NCI-H2196 (cell line): ENCODE measurements at regions not wholly inside any gene's neighbourhood (a gene's known extent, or its start where the extent isn't known, plus 50 kb on each side); places are given as distances from the start of the nearest gene placed in this dataset.

Experiments used
- DNase-seq: peaks from one replicate; lab custom pipeline; 2025; ENCODE audit not compliant: unreplicated experiment; lab: John Stamatoyannopoulos, UW

DNA sequence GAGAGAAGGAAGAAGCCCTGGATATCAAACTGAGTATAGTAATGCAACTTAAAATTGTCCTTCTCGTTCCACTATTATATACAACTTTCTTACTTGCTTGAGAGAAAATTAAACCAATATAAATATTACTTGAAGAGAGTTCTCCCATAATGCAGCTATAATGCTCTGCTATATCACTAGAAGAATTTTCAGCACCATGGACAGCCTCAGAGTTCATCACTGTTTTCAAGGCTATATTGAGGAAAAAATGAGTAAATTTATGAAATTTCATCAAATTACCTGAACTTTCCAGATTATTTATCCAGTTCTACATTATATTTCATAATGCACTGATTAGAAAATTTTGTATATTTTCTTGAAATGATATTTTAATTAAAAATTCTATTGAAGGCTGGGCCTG is 1053.5 kb upstream of the FAM98A start:
- DNase-seq = no peak

DNA sequence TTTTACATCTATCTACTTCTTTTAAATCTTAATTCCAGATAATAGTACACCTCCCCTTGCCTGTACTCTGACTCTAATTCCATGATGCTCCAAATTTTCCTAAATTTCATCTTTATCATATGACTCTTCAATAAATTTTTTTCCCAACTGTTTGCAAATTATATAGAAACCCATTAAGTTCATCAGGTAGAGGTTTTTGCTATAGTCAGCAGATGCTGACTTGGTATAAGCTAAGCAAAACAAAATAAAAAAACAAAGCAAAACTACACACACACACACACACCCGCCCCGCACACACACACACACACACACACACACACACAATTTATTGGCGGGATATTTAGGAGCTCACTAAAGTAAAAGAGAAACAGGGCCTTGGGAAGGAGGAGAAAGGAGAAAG is 1047.8 kb upstream of the FAM98A start:
- no peak for DNase-seq

DNA sequence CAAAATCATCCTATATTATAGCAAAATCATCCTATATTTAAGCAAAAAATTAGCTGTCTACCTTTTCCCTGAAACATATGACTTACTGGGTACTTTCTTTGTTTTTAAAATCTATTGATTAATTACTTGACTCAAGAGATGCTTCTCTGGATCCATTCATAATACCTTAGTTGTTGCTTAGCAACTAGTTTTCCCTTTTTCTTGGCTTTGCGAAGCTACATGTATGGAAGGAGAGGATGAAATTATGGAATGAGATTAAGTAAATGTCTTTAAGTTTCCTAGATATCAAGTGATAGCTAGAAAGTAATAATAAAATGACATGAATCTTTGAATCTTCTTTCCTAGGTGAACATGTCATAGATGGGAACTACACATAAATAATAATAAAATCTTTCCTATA is 1033.2 kb upstream of the FAM98A start:
- no peak for DNase-seq

DNA sequence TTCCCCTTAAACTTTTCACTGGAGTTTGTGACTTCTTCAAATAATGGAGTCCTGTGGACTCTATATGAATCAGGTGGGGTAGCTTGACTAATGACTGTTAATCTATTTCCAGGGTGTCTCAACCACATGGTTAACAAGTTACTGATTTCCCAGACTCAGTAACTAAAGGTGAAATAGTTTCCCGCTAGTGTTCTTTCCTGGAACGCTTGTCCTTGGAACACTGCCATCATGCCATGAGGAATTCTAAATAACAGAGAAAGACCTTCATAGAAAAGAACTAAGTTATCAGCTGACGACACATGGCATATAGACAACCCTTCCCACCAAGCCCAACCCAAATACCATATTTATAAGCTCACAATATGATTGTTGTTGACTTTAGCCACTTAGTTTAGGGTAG is 1027.9 kb upstream of the FAM98A start:
- DNase-seq = no peak

DNA sequence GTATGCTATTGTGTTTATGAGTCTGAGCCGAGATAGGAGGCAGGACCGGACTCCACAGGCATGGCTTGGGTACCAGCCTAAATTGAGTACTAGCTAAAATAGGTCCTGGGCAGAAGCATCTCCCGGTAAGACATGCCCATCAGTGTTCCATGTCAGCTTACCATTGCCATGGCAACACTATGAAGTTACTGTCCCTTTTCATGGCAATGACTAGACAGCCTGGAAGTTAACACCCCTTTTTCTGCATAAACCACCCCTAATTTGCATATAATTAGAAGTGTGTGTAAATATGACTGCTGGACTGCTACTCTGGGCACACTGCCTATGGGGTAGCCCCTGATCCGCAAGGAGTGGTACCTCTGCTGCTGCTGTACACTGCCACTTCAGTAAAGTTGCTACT is 1005.1 kb upstream of the FAM98A start:
- DNase-seq = no peak

DNA sequence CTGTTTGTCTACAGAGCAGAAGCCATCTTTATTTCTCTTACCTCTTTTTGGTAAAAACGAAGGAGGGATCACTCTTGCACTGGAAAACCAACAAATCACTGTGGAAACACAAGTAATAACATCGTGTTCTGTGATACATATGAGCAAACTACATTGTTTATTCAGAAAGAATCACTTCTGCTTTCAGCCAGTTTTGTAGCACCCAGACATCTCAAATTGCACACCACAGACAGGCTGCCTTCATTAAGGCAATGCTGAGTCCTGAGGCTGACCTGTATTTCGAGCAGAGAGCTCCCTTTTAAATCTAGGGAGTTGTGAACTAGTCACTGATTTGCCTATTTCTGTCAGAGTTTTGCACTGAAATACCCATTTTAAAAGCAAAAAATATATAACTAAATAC is 1003.2 kb upstream of the FAM98A start:
- DNase-seq = no peak

DNA sequence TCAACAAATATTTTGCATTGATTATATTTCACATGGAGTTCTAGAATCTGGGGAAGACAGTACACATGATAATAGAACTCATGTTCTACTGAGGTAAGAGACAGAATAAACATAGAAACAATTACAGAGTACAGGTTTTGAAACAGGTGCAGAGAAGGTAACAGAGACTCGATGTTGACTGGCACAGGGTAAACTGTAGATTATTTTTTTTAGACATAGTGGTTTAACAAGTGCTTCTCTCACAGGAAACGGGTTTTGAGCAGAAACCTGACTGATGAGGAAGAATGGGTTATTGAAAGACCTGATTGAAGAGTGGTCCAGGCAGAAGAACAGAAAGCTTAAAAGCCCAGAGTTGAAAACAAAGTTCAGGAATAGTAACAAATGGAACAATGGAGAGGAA is 1002.5 kb upstream of the FAM98A start:
- no peak for DNase-seq

DNA sequence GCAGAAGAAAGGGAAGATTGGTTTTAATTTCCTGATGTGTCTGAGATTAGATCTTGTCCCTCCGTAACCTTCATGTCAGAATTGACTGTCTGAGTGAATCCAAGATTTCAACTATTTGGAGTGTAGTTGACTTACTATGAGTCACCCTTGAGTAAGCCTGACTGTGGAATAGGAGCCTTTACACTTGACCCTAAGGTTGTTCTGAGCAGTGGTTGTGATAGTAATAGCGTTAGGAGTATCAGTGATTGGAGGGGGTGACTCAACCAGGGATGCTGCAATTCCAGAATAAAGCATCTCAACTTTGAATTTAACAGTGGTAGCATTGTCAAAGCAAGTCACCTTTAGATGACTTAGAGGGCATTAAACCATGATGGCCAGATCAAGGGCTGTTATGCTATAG is 979.5 kb upstream of the FAM98A start:
- DNase-seq = no peak

DNA sequence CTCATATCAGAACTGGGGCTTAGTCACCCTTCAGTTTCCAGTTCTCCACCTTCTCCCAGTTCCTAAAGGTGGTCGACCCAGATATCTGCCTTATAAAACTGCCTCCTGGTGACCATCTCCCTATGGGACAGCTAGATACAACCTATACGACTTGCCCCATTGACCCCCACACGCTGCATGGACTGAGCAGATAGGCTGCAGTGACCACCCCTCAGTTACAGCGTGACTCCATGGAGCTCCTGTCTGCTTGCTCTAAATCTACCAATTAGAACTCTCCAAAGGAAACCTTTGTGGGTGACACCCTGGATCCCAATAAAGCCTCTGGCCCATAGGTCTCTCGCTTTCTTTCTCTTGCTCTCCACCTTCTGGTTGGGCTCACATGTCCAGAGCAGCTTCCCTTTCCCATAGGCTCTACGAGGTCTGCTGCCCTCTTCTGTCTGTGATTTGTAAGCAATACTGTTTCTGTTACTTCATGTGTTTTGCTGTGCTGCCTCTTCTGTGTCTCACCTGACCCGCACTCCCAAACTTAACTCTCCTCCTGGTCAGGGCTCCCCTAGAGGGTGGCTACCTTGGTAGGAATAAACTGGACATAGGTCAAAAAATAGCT is 971.3 kb upstream of the FAM98A start:
- no peak for DNase-seq

DNA sequence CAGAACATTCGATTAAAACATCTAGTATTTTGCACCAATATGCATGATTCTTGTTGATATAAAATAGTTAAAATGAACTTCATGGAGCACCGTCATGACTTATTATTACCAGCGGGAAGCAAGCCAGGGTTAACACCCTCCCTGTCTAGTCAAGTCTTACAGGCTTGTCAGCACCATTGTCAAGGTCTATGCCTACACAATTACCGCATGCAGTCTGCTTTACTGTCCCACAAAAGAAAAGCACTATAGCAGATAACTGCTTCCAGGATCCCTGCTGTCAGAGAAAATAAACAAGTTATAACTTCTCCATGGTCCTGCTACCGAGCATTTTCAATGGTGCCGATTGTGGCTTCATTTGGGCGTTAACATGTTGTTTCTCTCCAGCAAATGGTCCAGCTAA is 968.0 kb upstream of the FAM98A start:
- no peak for DNase-seq

DNA sequence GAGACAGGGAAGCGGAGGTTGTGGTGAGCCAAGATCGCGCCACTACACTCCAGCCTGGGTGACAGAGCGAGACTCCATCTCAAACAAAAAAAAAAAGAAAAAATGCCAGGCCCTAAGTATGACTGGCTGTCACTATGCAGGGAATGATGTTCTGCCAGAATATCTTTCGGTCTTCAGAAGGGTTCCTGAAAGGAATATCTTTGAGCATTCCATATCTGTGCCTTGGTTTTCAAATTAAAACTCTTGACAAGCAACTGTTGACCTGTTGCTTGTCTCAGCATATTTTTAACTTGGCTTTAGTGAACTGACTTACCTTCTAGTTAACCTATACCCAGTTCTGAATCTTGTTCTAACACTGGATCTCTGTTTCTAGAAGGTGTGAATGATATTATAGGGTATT is 953.2 kb upstream of the FAM98A start:
- no peak for DNase-seq

DNA sequence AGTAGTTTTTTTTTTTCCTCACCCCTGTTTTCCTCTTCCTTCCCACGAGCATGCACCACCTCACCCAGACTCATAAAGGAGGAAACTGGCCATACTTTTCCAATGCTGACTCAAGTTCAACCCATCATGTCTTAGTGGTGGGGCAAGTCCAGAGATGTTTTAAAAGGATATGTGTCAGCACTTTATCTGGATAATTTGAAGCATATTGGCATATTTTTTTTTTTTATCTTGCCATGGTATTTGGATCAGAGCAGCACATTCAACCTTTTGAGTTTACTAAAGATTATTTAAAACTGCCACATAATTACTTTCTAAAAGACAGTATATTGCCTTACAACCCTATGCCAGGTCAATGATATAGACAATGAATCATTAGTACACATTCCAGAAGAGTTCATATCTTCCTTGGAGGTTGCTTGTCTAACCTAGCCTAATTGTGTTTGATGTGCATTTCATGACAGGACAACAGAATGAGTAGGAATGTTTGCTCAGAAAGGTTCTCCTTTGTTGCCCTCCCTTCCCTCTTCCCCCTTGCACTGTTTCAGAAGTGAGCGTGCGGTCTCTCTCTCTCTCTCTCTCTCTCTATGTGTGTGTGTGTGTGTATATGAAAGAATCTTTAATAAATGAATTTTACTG is 950.7 kb upstream of the FAM98A start:
- DNase-seq = no peak

DNA sequence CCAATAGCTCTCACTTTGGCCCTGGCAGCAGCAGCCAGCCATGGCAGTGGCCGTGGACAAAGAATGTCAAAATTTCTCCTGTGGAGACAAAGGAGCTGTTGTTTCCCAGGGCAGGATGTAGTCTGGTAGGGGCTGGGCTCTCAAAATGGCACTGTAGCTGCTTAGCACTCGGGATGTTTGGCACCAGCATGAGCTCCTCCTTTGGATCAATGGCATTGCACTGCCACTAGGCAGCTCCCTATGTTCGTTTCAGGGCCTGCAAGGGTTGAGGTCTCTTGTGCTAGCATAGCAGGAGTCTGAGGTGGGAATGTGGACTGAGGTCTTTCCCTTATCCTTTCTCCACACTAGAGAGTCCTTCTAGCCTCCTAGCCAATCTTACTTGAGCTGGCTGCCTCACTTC is 948.8 kb upstream of the FAM98A start:
- DNase-seq = no peak

DNA sequence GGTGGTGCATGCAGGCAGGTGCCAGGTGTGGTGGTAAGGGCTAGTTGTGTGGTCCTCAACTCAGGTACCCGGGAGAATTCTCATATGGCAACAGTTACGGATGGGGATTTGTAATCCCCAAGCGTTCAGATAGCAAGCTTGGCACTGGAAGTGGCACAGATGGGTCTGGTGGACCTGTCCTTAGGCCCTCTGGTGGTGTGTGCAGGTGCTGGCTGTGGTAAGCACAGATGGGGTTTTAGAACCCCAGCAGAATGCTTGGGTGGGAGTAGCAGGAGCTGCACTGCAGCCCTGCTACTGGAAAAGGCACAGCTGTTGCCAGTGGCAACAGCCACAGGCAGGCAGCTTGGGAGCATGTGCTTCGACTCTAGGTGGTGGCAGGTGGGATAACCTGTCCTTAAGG is 948.2 kb upstream of the FAM98A start:
- no peak for DNase-seq

DNA sequence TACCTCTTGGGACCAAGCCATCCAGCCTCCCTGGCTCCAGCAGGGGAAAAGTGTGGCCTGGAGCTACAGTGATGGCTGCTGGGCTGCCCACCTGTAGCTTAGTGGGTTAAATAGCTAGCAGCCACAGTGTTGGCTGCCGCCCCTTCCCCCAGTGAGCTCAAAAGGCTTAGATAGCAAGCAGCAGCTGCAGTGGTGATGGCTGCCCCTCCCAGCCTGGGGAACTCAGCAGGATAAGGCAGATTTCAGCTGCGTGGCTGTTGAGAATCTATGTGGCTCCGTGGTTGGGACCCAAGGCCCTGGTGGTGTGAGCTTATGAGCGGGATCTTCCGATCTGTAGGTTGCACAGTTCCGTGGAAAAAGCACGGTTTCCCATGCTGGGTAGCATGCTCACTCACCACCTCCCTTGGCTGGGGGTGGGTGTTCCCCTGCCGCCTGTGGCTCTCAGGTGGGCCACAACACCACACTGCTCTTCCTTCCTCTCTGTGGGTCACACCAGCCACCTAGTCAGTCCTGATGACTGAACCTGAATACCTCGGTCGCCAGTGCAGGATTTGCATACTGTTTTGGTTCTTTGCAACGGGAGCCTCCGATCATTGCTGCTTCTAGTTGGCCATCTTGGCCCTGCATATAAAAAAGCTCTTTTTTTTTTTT is 946.5 kb upstream of the FAM98A start:
- DNase-seq = no peak

DNA sequence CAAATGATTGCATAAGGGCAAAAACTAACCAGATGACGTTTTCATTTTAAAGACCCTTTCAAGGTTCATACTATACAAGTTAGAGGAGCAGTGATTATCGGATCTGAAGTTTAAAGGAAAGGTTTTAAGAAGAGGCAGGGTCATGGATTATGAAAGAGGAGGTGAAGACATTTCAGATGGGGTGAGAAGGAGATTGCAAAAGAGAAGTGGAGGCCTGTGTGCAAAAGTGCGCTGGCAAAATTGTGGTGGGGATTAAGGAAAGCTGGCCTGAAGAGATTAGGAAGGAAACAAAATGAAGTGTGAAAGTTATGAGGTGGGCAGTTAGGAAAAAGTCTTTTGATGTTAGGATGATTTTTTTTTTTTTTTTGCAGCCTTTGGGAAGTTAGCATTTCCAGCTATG is 935.7 kb upstream of the FAM98A start:
- DNase-seq = no peak

DNA sequence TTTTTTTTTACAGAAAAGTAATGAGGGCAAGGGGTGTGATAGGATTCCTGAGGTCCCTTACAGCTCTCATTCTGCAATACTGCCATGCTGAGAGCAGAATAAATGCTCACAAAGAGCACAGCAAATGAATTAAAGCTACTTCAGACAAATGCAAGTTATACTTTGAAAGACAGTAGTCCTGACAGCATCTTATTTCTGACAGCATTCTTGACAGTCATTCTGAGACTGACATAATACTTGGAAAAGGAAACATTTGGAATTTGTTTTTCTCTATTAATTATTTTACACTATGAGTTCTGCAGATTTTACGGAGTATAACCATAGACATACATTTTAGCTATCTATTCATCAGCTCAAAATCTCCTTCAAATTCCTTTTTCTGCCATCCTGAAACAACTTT is 935.2 kb upstream of the FAM98A start:
- no peak for DNase-seq

DNA sequence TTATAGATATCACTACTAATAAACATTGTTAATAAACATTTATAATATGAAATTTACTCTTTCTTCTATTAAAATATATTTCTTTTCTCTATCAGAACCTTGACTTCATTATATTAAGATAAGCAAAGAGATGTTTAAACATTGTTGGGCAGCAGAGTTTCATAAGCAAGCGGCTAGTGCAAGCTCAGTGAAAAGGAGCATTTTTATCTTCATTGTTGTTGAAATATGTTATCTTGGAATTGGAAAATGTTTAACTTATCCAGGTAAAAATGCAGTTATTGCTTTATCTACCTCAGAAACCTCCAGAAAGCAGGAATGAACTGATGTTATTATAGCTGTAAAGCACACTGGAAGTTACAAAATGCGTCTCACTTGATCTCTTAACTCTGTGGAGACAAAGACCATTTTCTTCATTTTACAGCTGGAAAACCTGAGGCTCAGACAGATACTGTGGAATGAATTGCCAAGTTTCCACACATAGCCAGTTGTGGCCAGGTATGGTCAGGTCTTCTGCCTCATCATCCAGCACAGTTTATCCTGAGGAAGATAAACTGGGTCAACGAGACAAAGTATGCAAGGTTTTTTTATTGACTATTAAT is 934.6 kb upstream of the FAM98A start:
- DNase-seq = no peak

DNA sequence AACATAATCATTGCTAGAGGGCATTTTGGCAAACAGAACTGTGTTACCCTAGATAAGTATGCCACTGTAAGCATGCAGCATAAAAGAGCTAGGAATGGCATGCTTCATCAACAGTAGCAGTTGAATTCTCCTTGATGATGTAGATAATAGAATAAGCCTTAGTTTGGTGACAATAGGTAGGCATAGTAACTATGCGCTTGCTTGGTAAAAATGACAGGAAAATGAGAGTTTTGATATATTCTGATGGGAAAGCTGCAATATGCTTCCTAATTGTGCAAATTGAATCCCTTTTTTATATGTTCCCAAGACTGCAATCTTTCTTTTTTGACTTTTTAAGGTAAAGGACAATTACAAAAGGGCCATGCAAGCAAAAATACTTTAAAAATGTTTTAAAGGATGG is 930.9 kb upstream of the FAM98A start:
- no peak for DNase-seq

DNA sequence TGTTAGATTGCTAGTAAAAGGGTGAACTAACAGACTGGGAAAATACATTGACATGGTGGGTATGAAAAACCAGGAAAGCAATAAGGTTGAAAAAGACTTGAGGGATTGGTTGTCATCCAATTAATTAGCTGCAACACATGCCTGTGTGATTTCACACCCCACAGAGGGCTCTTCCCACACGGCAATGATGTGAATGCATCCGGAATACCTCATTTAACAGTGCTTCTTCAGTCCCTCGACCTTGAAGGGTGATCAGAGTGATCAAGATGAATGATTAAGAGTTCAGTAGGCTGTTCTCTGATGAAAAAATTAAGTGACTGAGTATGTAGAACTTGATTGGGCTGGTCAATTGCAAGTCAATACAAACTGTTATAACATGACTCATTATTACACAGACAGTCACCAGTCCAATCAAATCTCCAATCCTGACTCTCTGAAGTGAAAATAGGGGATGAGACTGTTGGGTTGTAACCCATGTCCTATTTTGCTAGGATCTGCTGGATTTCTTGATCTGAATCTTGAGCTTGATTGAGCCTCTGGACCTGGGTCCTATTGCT is 924.9 kb upstream of the FAM98A start:
- no peak for DNase-seq

DNA sequence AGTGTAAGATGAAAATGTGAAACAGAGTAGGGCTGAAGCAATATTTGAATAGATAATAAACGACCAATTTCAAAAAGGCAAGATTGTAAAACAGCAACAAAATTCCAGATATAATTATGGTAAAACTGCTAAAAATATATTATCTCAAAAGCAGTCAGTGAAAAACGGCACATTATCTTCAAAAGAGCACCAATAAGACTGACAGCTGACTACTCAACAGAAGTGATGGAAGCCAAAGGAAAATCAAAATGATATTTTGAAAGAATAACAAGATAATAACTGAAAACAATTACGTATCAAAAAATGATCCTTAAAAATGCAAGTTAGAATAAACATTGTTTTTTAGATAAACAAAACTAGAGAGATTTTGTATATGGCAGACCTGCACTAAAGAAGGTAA is 920.6 kb upstream of the FAM98A start:
- no peak for DNase-seq

DNA sequence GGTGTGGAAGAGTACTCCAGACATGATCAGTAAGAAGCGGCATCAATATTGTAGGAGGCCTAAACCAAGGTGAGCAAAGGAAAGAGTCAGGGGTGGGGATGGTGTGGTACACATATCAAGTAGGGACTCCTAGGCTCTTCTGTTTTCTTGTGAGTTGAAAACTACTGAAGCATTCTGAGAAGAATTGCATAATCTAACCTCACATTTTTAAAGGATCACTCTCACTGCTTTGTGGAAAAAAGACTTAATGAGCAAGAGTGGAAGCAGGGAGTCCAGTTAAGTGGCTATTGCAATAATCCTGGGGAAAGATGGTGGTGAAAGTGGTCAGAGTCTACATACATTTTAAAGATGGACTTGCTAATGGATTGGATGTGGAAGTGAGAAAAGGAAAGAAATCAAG is 899.5 kb upstream of the FAM98A start:
- DNase-seq = no peak
